ENCODE measurements at regions not wholly inside any gene's neighbourhood (a gene's known extent, or its start where the extent isn't known, plus 50 kb on each side); places are given as distances from the start of the nearest gene placed in this dataset.
"Not testable (repeated sequence)": the region's sequence is repeated elsewhere in the genome, so short reads cannot be mapped to it uniquely, and the experiment has no call there.

DNA sequence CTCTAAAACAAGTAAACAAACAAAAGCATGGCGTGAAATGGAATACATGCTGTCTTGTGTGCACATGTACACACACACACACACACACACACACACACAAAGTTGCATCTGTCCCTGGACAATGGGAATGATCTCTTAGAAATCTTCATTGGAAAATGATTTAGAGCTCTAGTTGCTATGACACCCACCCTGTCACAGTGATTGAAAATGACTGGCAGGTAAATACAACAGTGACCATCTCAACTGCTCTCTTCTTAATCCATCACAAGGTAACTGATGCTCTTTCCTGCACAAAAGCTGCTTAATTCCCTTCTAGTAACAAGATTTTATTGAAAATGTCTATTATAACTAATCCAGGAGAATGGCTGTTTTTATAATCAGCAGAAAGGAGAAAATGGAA, 1011.7 kb upstream of the GYPC start:
- H3K4me3 ChIP-seq (ENCODE audit: low read length): no peak overlapping the region
- TF ChIP-seq CTCF (conservative IDR thresholded peaks at IDR 0.05; ENCODE audit: low read length): no peak
- no peak for DNase-seq (ENCODE audit: low read depth)

GRCh38 chr2:125652280-125652679, 1003.7 kb upstream of the GYPC start:
- no peak for DNase-seq (ENCODE audit: low read depth)
- no peak overlapping the region for H3K4me3 ChIP-seq (ENCODE audit: low read length)
- no peak for TF ChIP-seq CTCF (conservative IDR thresholded peaks at IDR 0.05; ENCODE audit: low read length)

DNA sequence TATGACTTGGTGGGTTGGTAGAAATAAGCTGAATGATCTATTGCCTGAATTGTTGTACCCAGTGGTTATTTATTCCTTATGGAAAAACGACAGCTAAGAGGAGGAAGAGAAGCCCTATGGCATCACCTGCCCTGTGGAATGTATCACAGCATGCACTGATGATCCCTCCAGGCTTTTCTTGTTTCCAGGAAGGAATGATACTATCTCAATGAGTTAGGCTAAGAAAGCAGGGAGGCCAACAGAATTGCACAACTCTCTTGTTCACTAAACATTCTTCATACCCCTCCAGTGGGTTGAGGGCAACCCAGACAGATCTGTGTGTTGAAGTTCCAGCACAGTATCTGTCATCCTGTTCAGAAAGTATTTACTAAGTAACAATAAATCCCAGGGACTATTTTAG, 1001.7 kb upstream of the GYPC start:
- no peak for TF ChIP-seq CTCF (conservative IDR thresholded peaks at IDR 0.05; ENCODE audit: low read length)
- DNase-seq (ENCODE audit: low read depth): no peak
- no peak overlapping the region for H3K4me3 ChIP-seq (ENCODE audit: low read length)

- DNase-seq (ENCODE audit: low read depth): no peak
- H3K4me3 ChIP-seq (ENCODE audit: low read length): no peak overlapping the region
- no peak for TF ChIP-seq CTCF (conservative IDR thresholded peaks at IDR 0.05; ENCODE audit: low read length)
Observed at GRCh38 chr2:125656190-125656589, 999.8 kb upstream of the GYPC start.

GRCh38 chr2:125658583-125658982, 997.4 kb upstream of the GYPC start:
- no peak for TF ChIP-seq CTCF (conservative IDR thresholded peaks at IDR 0.05; ENCODE audit: low read length)

DNA sequence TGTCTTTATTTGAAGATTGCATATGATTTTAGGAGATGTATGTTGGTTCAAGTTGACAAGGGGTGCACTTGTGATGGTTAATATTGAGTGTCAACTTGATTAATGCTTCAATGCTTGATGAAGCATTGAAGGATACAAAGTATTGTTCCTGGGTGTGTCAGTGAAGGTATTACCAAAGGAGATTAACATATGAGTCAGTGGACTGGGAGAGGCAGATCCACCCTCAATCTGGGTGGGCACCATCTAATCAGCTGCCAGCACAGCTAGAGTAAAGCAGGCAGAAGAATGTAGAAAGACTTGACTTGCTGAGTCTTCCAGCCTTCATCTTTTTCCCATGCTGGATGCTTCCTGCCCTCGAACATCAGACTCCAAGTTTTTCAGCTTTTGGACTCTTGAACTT, 995.6 kb upstream of the GYPC start:
- not testable (repeated sequence) for H3K4me3 ChIP-seq (ENCODE audit: low read length); DNase-seq (ENCODE audit: low read depth)

More at GRCh38 chr2:125658583-125658982, 997.4 kb upstream of the GYPC start:
- H3K4me3 ChIP-seq (ENCODE audit: low read length): no peak overlapping the region
- no peak for DNase-seq (ENCODE audit: low read depth)

GRCh38 chr2:125667630-125668029, 988.3 kb upstream of the GYPC start:
- no peak for DNase-seq (ENCODE audit: low read depth)
- TF ChIP-seq CTCF (conservative IDR thresholded peaks at IDR 0.05; ENCODE audit: low read length): no peak
- no peak overlapping the region for H3K4me3 ChIP-seq (ENCODE audit: low read length)

DNA sequence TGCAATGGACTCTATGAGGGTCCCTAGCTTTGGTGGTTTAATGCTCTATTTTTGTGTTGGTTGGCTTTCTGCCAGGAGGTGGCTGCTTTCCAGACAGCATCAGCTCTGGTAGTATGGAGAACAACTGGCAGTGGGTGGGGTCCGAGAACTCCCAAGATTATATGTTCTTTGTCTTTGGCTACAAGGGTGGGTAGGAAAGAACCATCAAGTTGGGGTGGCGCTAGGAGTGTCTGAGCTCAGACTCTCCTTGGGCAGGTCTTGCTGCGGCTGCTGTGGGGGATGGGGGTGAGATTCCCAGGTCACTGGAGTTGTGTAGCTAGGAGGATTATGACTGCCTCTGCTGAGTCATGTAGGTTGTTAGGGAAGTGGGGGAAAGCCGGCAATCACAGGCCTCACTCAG, 976.1 kb upstream of the GYPC start:
- DNase-seq (ENCODE audit: low read depth): no peak
- H3K4me3 ChIP-seq (ENCODE audit: low read length): no peak overlapping the region
- no peak for TF ChIP-seq CTCF (conservative IDR thresholded peaks at IDR 0.05; ENCODE audit: low read length)
